Astrocyte of the cerebellum (primary cell): ENCODE measurements at regions not wholly inside any gene's neighbourhood (a gene's known extent, or its start where the extent isn't known, plus 50 kb on each side); places are given as distances from the start of the nearest gene placed in this dataset.

Experiments
- DNase-seq: peaks from one replicate; pipeline ENCODE4 v3.0.0-alpha.2; 2011; ENCODE audit warnings: low read depth
- H3K4me3 ChIP-seq: 2 replicates; pipeline ENCODE4 v1.5.1; 2011; ENCODE audit warnings: mild to moderate bottlenecking, low read depth, low read length, moderate library complexity
- in situ Hi-C: cut with HindIII; loops from 2 replicates; pipeline ENCODE4 v1.10.0; 2017; ENCODE audit warnings: low sequenced_read_pairs
- TF ChIP-seq, protein P1 (sequence below): IDR thresholded peaks from 2 replicates; pipeline ENCODE4 v1.5.1; 2012; ENCODE audit warnings: low read length, low read depth, moderate library complexity, mild to moderate bottlenecking; ENCODE audit errors: missing control alignments

DNA sequence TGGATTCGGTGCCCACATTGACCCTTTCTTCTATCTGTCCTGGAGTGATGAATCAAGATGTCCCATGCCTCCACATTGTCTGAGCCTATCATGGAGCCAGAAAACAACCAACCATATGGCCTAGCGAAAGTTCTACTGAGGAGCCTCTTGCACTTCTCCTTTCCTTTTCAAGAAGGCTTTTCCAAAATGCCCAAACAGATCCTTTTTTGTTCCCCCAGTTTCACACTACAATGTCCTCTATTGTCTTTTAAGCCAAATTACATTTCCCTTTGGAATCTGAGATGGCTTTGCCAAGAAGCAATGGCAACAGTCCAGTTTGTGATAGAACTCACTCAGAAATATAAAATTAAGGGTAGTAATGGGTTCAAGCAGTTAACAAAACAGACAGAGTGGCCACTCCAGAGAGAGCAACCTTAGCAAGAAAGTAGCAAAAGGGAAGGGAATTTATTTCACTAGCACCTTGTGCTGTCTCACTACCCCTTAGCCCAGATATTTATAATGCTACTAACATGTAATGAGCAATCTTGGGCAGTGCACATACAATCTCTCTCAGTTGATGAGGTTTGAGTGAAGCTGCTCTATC lies 194.6 kb upstream of the PDE1C start:
- in situ Hi-C loops = no loop called here
- DNase-seq = no peak
- no peak overlapping the region for H3K4me3 ChIP-seq
- TF ChIP-seq, protein P1, sequence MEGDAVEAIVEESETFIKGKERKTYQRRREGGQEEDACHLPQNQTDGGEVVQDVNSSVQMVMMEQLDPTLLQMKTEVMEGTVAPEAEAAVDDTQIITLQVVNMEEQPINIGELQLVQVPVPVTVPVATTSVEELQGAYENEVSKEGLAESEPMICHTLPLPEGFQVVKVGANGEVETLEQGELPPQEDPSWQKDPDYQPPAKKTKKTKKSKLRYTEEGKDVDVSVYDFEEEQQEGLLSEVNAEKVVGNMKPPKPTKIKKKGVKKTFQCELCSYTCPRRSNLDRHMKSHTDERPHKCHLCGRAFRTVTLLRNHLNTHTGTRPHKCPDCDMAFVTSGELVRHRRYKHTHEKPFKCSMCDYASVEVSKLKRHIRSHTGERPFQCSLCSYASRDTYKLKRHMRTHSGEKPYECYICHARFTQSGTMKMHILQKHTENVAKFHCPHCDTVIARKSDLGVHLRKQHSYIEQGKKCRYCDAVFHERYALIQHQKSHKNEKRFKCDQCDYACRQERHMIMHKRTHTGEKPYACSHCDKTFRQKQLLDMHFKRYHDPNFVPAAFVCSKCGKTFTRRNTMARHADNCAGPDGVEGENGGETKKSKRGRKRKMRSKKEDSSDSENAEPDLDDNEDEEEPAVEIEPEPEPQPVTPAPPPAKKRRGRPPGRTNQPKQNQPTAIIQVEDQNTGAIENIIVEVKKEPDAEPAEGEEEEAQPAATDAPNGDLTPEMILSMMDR = no peak

GRCh38 chr7:32263611-32264010 lies 193.4 kb upstream of the PDE1C start:
- in situ Hi-C loops = no loop called here
- DNase-seq = no peak
- H3K4me3 ChIP-seq = no peak overlapping the region
- TF ChIP-seq, protein P1 = no peak

- in situ Hi-C loops = no loop called here
- DNase-seq = no peak
- TF ChIP-seq, protein P1 = no peak
- H3K4me3 ChIP-seq = no peak overlapping the region
These were observed 192.1 kb upstream of the PDE1C start for GRCh38 chr7:32262315-32262714.

DNA sequence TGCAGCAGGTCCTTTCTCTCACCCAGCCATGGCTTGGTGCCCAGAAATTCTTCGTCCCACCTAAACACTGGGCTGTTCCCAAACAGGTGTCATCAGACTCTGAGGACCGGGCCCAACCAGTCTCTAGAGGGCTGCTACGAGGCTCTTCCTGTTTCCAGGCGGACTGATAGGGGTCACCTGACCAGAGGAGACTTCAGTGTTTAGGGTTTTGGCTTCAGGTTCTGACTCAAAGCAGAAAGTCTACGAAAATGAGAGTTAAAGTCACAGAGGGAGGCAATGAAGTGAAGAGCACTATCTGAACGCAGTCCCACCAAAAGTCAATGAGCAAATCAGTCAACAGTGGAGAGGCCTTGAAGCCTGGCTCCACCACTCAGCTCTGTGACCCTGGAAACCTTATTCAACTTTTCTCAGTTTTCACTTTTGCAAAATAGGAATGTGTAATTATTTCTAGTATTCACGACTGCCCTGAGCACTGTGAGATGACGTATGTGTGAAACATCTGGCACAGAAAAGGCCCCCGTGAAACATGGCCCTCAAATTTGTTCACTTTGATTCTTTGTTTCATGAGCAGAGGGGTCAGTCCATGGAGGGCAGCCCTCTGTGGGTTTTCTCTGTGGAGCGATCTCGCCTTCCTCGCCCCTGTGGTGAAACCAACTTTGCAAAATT lies 189.9 kb upstream of the PDE1C start:
- DNase-seq = no peak
- no peak overlapping the region for H3K4me3 ChIP-seq
- TF ChIP-seq, protein P1 = no peak
- in situ Hi-C loops = no loop called here

- TF ChIP-seq, protein P1 = no peak
- DNase-seq = no peak
- in situ Hi-C loops = no loop called here
- no peak overlapping the region for H3K4me3 ChIP-seq
These were observed 188.1 kb upstream of the PDE1C start for GRCh38 chr7:32258265-32258664.

GRCh38 chr7:32257621-32258020 lies 187.4 kb upstream of the PDE1C start:
- no peak for DNase-seq
- in situ Hi-C loops = no loop called here
- TF ChIP-seq, protein P1 = no peak
- no peak overlapping the region for H3K4me3 ChIP-seq
